ENCODE measurements at regions not wholly inside any gene's neighbourhood (a gene's known extent, or its start where the extent isn't known, plus 50 kb on each side); places are given as distances from the start of the nearest gene placed in this dataset.

DNA sequence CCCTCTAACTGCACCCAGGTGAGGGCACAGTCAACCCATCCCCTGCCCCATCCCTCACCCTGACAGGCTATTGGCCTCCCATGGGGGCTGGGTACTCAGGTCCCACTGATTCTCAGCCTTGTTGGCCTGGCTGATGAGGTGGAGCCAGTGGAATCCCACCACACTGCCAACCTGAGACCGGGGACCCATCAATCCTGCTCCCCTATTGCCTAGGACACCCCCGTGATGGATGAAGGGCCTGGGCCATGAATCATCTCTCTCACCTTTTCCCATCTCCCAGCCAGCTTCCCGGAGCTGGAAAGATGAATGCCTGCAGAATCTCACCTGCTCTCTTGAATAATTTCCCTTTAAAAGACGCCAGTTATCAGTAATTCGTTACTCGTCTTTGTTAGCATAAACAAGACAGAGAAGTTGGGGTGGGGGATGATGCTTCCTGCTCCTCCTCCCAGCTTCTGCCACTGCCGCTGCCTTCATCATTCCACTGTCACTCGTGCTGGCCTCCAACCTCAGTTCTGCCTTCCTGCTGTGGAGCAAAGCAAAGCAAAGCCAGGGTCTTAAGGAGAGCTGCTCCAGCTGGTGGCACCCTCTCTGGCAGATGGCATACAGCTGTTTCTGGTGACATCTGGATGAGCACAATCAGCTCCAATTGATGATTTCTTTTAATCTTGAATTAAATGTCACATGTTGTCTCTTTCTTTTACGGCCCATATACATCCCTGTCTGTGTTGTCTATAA lies 204.0 kb upstream of the NECTIN1 start:
- Mint-ChIP-seq H3K36me3 (ENCODE audit: low read depth) (no peaks in the 10 kb centered on the region), H3K27me3 (ENCODE audit: low read depth) (peaks cover 54% of the 10 kb centered on the region), H3K4me1 (ENCODE audit: low read depth) (no peaks in the 10 kb centered on the region), H3K4me3 (ENCODE audit: unreplicated experiment) (no peak overlapping the region), H3K27ac (ENCODE audit: unreplicated experiment) (no peak overlapping the region), H3K9me3 (ENCODE audit: low read depth) (no peaks in the 10 kb centered on the region)
- DNase-seq (ENCODE audit: low spot score): no peak
- TF ChIP-seq CTCF (IDR thresholded peaks at IDR 0.05): no peak

DNA sequence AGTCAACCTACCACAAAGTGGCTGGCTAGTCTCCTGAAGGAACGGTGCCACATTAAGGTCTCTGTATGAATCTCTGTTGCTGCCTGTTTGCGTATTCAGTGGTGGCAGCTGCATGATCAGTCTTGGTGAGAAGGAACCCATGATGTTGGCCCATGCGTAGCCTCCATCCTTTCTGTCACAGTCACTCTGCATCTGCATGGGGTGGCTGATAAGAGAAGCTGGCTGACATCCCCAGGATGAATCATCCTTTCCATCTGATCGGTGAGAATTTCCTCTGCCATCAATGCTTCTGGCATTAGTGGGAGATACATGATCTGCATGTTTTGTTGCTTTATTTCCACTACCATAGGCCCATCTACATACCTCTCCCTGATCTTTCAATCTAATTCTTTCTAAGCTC lies 199.0 kb upstream of the NECTIN1 start:
- Mint-ChIP-seq H3K27ac (ENCODE audit: unreplicated experiment) (no peak overlapping the region), H3K27me3 (ENCODE audit: low read depth) (peaks cover 49% of the 10 kb centered on the region), H3K36me3 (ENCODE audit: low read depth) (no peaks in the 10 kb centered on the region), H3K9me3 (ENCODE audit: low read depth) (no peaks in the 10 kb centered on the region), H3K4me3 (ENCODE audit: unreplicated experiment) (no peak overlapping the region), H3K4me1 (ENCODE audit: low read depth) (no peaks in the 10 kb centered on the region)
- DNase-seq (ENCODE audit: low spot score): no peak
- TF ChIP-seq CTCF (IDR thresholded peaks at IDR 0.05): no peak

DNA sequence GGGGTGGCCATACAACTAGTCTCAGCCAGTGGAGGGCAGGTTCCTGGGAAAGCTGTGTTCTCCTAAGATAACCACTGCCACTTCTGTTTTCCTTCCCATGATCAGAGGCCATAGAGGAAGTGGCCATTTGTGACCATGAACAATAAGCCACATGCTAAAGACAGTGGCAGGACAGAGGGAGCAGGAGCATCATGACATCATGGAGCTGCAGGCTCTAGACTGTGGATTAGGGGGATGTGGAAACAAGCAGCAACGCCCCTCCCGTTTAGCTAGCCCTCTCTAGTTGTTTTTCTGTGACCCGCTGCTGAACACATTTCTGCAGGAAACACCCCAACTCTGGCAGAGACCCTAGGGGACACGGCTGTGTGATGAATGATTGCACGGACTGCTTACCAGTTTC lies 195.0 kb upstream of the NECTIN1 start:
- no peak for DNase-seq (ENCODE audit: low spot score)
- Mint-ChIP-seq H3K27ac (ENCODE audit: unreplicated experiment) (no peak overlapping the region), H3K9me3 (ENCODE audit: low read depth) (no peaks in the 10 kb centered on the region), H3K4me1 (ENCODE audit: low read depth) (no peaks in the 10 kb centered on the region), H3K36me3 (ENCODE audit: low read depth) (no peaks in the 10 kb centered on the region), H3K4me3 (ENCODE audit: unreplicated experiment) (no peak overlapping the region), H3K27me3 (ENCODE audit: low read depth) (peaks cover 64% of the 10 kb centered on the region)
- no peak for TF ChIP-seq CTCF (IDR thresholded peaks at IDR 0.05)

GRCh38 chr11:119921571-119921970 lies 192.6 kb upstream of the NECTIN1 start:
- no peak overlapping the region for H3K27ac Mint-ChIP-seq (ENCODE audit: unreplicated experiment)
- no peak overlapping the region for H3K4me3 Mint-ChIP-seq (ENCODE audit: unreplicated experiment)
- H3K36me3 Mint-ChIP-seq (ENCODE audit: low read depth): no peaks in the 10 kb centered on the region
- peaks cover 73% of the 10 kb centered on the region for H3K27me3 Mint-ChIP-seq (ENCODE audit: low read depth)
- TF ChIP-seq CTCF (IDR thresholded peaks at IDR 0.05): no peak
- no peaks in the 10 kb centered on the region for H3K9me3 Mint-ChIP-seq (ENCODE audit: low read depth)
- no peak for DNase-seq (ENCODE audit: low spot score)
- no peaks in the 10 kb centered on the region for H3K4me1 Mint-ChIP-seq (ENCODE audit: low read depth)

- no peak overlapping the region for H3K27ac Mint-ChIP-seq (ENCODE audit: unreplicated experiment)
- peaks cover 73% of the 10 kb centered on the region for H3K27me3 Mint-ChIP-seq (ENCODE audit: low read depth)
- no peak overlapping the region for H3K4me3 Mint-ChIP-seq (ENCODE audit: unreplicated experiment)
- no peaks in the 10 kb centered on the region for H3K4me1 Mint-ChIP-seq (ENCODE audit: low read depth)
- no peak for DNase-seq (ENCODE audit: low spot score)
- no peaks in the 10 kb centered on the region for H3K36me3 Mint-ChIP-seq (ENCODE audit: low read depth)
- H3K9me3 Mint-ChIP-seq (ENCODE audit: low read depth): no peaks in the 10 kb centered on the region
- TF ChIP-seq CTCF (IDR thresholded peaks at IDR 0.05): no peak
Measured at GRCh38 chr11:119920666-119921387, 191.8 kb upstream of the NECTIN1 start.

All from chondrocyte (in vitro differentiated cells).